Endothelial cell of hepatic sinusoid (primary cell): ENCODE measurements at regions not wholly inside any gene's neighbourhood (a gene's known extent, or its start where the extent isn't known, plus 50 kb on each side); places are given as distances from the start of the nearest gene placed in this dataset.

Source experiments
- in situ Hi-C: cut with HindIII; loops from 2 replicates; pipeline ENCODE4 v1.10.0; 2017; ENCODE audit warnings: low sequenced_read_pairs

GRCh38 chr16:63363738-63364137 lies 1327.5 kb upstream of the CDH8 start:
- in situ Hi-C loops, result no loop called here

GRCh38 chr16:63361032-63361624 lies 1324.9 kb upstream of the CDH8 start:
- in situ Hi-C loops, result no loop called here

- in situ Hi-C loops, result no loop called here
Measured at GRCh38 chr16:63349961-63350360, 1313.7 kb upstream of the CDH8 start.

GRCh38 chr16:63346000-63346399 lies 1309.8 kb upstream of the CDH8 start:
- in situ Hi-C loops, result no loop called here

DNA sequence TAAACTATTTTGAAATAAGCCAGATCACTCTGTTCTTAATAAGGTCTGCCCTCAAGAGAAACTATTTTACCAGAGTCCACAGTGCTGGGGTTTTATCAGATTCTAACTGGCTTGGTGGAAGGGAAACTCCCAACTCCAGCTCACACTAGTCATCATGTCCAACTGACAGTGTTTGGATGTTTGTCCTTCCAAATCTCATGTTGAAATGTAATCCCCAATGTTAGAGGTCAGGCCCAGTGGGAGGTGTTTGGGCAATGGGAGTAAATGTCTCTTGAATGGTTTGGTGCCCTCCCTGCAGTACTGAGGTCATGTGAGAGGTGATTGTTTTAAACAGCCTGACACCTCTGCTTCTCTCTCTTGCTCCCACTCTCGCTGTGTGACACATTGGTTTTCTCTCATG lies 1301.0 kb upstream of the CDH8 start:
- in situ Hi-C loops, result no loop called here

DNA sequence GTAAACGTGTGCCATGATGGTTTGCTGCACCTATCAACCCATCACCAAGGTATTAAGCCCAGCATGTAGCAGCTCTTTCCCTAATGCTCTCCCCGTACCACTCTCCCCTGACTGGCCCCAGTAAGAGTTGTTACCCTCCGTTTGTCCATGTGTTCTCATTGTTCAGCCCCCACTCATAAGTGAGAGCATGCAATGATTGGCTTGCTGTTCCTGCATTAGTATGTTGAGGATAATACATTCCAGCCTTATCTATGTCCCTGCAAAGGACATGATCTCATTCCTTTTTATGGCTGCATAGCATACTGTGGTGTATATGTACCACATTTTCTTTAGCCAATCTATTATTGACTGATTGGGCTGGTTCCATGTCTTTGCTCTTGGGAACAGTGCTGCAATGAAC lies 1294.9 kb upstream of the CDH8 start:
- in situ Hi-C loops, result no loop called here

GRCh38 chr16:63326736-63327339 lies 1290.6 kb upstream of the CDH8 start:
- in situ Hi-C loops, result no loop called here

- in situ Hi-C loops, result no loop called here
Measured at GRCh38 chr16:63323722-63324705, 1287.8 kb upstream of the CDH8 start.

DNA sequence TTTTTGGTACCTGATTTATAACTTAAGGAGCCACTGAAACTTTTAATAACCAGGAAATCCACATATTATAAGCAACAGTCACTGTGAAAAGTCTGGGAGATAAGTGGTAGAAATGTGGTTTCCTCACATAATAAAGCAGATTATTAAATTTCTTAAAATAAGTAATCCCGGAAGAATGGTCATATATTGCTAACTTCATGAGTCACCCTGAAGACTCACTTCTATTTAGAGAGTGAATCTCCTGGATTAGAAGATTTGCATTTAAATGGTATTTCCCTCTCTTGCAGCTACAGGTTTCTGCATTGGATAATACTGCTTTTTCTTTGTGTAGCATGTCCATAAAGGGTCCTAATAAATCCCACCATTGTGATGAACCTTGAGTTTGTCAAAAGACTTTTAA lies 1286.8 kb upstream of the CDH8 start:
- in situ Hi-C loops, result no loop called here

DNA sequence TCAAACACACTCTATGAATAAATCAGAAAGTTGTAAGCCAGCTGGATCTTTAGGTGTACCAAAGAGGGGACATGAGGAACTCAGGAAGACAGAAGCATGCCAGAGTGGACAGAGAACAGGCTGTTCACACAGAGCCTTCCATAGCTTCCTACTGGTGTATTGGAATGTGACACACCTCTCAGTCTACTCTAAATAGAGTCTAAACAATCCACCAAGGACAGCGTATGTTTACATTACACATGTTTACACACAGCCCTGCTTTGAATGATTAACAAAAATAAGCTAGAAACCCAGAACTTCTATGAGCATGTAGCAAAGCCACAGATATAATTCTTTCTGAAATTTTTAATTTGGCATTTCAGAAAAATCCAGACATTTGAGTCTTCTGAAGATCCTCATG lies 1279.0 kb upstream of the CDH8 start:
- in situ Hi-C loops, result no loop called here

DNA sequence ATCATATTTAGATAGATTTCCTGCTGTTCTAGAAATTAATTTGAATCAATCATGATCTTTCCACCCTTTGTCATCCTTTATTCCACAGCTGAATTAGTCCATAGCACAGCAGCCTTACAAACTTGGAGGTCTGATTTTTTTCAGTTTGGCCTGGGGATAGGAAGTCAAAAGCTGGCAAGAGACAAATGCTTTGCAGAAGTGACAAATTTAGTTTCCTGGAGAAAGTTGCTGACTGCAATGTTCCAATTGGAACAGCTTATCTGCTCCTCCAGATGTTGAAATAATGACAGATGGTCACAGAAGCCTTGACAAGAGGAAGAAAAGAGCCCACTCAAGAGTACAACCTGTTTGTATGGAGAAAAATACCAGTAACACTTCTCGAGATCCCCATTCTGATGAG lies 1276.1 kb upstream of the CDH8 start:
- in situ Hi-C loops, result no loop called here

- in situ Hi-C loops, result no loop called here
Measured at GRCh38 chr16:63311313-63311712, 1275.1 kb upstream of the CDH8 start.

GRCh38 chr16:63302811-63303210 lies 1266.6 kb upstream of the CDH8 start:
- in situ Hi-C loops, result no loop called here

- in situ Hi-C loops, result no loop called here
Measured at GRCh38 chr16:63301349-63301748, 1265.1 kb upstream of the CDH8 start.

DNA sequence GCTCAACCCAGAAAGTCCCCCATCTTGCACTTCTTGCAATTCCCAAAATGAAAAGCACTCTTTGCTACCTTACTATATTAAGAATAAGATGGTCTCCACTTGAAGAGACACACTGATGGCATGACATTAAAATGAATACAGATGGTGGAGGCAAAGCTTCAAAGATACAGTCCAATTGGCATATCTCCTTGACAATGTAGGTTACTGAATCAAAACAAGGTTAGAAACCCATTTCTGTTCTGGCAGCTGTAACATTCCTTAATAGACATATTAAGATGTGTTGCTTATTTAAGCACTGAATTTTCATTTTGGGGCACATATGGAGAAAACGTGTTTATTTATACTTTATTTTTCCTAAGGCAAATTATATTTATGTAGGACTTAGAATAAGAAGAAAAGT lies 1262.8 kb upstream of the CDH8 start:
- in situ Hi-C loops, result no loop called here

GRCh38 chr16:63292036-63292435 lies 1255.8 kb upstream of the CDH8 start:
- in situ Hi-C loops, result no loop called here

DNA sequence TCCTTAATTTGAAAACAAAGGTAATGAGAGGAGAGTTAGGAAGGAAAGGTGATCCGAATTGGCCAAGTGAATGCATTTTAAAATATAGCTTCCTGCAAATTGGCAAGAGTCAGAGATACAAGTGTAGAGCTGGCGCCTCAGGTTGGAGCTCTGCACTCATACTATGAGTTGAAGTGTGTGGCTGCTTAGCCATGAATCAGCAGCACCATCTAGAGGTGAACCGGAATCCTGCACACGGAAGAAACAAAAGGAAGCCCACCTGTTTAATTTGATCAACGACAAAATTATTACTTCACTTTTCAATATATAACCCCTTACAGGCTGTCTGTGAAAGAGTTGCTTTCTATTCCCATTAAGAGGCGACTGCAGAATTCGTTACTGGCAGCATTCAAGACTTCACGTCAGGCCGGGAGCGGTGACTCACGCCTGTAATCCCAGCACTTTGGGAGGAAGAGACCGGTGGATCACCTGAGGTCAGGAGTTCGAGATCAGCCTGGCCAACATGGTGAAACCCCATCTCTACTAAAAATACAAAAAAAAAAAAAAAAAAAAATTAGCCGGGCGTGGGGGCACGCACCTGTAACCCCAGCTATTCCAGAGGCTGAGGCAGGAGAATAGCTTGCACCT lies 1253.7 kb upstream of the CDH8 start:
- in situ Hi-C loops, result no loop called here

- in situ Hi-C loops, result no loop called here
Measured at GRCh38 chr16:63287401-63287800, 1251.2 kb upstream of the CDH8 start.

DNA sequence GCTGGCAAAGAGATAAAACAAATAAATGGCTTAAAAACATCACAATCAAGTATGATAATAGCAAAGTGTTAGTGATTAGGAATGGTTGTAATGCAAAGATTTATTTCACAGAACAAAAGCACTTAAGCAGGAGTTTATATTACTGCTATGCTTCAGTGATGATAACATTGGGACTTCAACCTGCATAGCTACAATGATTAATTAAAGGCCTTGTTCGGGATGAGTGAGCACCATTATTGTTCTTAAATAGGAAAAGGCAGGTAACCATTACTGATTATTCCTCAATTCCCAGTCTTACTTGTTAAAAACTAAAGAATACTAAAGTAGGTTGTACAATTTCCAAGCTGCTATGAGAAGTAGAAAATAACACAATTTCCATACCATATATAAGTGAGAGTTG lies 1247.5 kb upstream of the CDH8 start:
- in situ Hi-C loops, result no loop called here

GRCh38 chr16:63244631-63245030 lies 1208.4 kb upstream of the CDH8 start:
- in situ Hi-C loops, result no loop called here

GRCh38 chr16:63241497-63242028 lies 1205.3 kb upstream of the CDH8 start:
- in situ Hi-C loops, result no loop called here
